OCI-LY7 (cell line): ENCODE measurements at regions not wholly inside any gene's neighbourhood (a gene's known extent, or its start where the extent isn't known, plus 50 kb on each side); places are given as distances from the start of the nearest gene placed in this dataset.

Source experiments
- EZH2phosphoT487 ChIP-seq: fragments of 200-600 bp; sonication (generic); IDR thresholded peaks from 2 replicates; pipeline ENCODE4 v1.6.1; 2018; ENCODE audit warnings: low read depth, borderline replicate concordance, mild to moderate bottlenecking, mixed run types, antibody characterized with exemption, low read length, moderate library complexity, mixed read lengths
- TF ChIP-seq, protein P1 (sequence below): fragments of 200-600 bp; sonication (generic); conservative IDR thresholded peaks from 2 replicates; pipeline ENCODE4 v1.5.1; 2014; ENCODE audit warnings: mild to moderate bottlenecking, antibody characterized with exemption, low read length, moderate library complexity, mixed read lengths

DNA sequence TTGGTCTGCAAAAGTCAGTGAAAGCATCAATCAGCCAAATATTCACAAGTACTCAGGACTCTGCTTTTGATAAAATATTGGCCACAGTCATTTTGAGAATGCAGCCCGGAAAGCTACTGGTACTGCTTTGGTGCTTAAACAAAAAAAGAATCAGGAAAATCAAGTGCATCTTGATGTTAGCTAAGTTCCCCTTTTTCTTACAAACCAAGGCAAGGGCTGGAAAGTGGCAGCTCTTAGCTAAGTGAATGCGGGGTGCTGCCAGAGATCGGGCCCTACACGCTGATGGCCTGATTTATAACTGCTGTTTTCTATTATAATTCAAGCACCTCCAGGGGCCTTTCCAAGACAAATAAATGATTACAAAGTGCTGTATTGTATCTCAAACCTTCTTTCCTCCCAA lies 136.8 kb upstream of the MGMT start:
- TF ChIP-seq, protein P1, sequence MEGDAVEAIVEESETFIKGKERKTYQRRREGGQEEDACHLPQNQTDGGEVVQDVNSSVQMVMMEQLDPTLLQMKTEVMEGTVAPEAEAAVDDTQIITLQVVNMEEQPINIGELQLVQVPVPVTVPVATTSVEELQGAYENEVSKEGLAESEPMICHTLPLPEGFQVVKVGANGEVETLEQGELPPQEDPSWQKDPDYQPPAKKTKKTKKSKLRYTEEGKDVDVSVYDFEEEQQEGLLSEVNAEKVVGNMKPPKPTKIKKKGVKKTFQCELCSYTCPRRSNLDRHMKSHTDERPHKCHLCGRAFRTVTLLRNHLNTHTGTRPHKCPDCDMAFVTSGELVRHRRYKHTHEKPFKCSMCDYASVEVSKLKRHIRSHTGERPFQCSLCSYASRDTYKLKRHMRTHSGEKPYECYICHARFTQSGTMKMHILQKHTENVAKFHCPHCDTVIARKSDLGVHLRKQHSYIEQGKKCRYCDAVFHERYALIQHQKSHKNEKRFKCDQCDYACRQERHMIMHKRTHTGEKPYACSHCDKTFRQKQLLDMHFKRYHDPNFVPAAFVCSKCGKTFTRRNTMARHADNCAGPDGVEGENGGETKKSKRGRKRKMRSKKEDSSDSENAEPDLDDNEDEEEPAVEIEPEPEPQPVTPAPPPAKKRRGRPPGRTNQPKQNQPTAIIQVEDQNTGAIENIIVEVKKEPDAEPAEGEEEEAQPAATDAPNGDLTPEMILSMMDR = no peak
- TF ChIP-seq EZH2phosphoT487 = no peak
